ENCODE measurements at regions not wholly inside any gene's neighbourhood (a gene's known extent, or its start where the extent isn't known, plus 50 kb on each side); places are given as distances from the start of the nearest gene placed in this dataset.

- Mint-ChIP-seq H3K4me1 (no peaks in the 10 kb centered on the region), H3K4me3 (no peak overlapping the region), H3K27me3 (peaks cover 37% of the 10 kb centered on the region), H3K27ac (no peak overlapping the region), H3K9me3 (ENCODE audit: insufficient read depth) (no peaks in the 10 kb centered on the region)
- Histone ChIP-seq H4K20me1 (ENCODE audit: control insufficient read depth, insufficient read depth, low read length, poor library complexity, severe bottlenecking) (no peaks in the 10 kb centered on the region), H3K4me2 (replicated peaks; ENCODE audit: low read depth, low read length, poor library complexity, severe bottlenecking) (no peak overlapping the region), H3K36me3 (replicated peaks in 1 of 2; ENCODE audit: control extremely low read depth in 1 of 2, control insufficient read depth in 1 of 2, extremely low read depth in 1 of 2, insufficient read depth in 2 of 2, low read length in 1 of 2) (no peaks in the 10 kb centered on the region), H3K4me3 (ENCODE audit: control extremely low read depth in 1 of 5, extremely low read depth in 1 of 5, insufficient read depth in 1 of 5, low read depth in 2 of 5, low read length in 4 of 5) (no peak overlapping the region), H3K4me1 (ENCODE audit: control insufficient read depth in 2 of 2, insufficient read depth in 2 of 2, low read length in 2 of 2) (no peaks in the 10 kb centered on the region), H2AFZ (ENCODE audit: insufficient read depth, low read depth, low read length, poor library complexity, severe bottlenecking) (no peak overlapping the region), H3K9ac (ENCODE audit: low read length) (no peak overlapping the region), H3K9me3 (ENCODE audit: control extremely low read depth in 1 of 3, control insufficient read depth in 2 of 3, insufficient read depth in 1 of 3, low read length in 2 of 3) (peaks cover 0 to 3% (median 0%) of the 10 kb centered on the region in 3 donors), H3K79me2 (ENCODE audit: control insufficient read depth, insufficient read depth, low read length) (no peaks in the 10 kb centered on the region), H3K27ac (ENCODE audit: low read length in 2 of 2) (no peak overlapping the region), H3K27me3 (replicated peaks in 1 of 4; ENCODE audit: control extremely low read depth in 1 of 4, control insufficient read depth in 3 of 4, insufficient read depth in 4 of 4, low read length in 3 of 4) (peaks cover 0 to 6% (median 0%) of the 10 kb centered on the region in 4 experiments)
- TF ChIP-seq CTCF (IDR thresholded peaks at IDR 0.05) (no peak), EZH2 (IDR thresholded peaks at IDR 0.05; ENCODE audit: borderline replicate concordance, insufficient read depth, low read depth, low read length, poor library complexity, severe bottlenecking) (no peak)
- ChIA-PET POLR2A (no interaction called here), CTCF (interaction anchor here (1.1 kb wide), 1 partner anchor 56 kb away, joined by 3 read pairs; no protein-coding TSS in a partner anchor)
- WGBS (ENCODE audit: insufficient coverage) = 85% methylated on average over 2 of the region's 6 CpGs
- intact Hi-C loops (cut with micrococcal nuclease) = no loop called here
- no peak for ATAC-seq (ENCODE audit: low read depth)
- DNase-seq = no peak
Measured at GRCh38 chr15:62288361-62289017, 123.4 kb upstream of the C2CD4B start.

GRCh38 chr15:62291262-62291661 lies 126.2 kb upstream of the C2CD4B start:
- Mint-ChIP-seq H3K27ac (no peak overlapping the region), H3K27me3 (peaks cover 48% of the 10 kb centered on the region), H3K4me1 (no peaks in the 10 kb centered on the region), H3K4me3 (no peak overlapping the region), H3K9me3 (ENCODE audit: insufficient read depth) (no peaks in the 10 kb centered on the region)
- H3K27me3 ChIP-seq (replicated peaks in 1 of 4; ENCODE audit: control extremely low read depth in 1 of 4, control insufficient read depth in 3 of 4, insufficient read depth in 4 of 4, low read length in 3 of 4) = peaks cover 0 to 6% (median 0%) of the 10 kb centered on the region in 4 experiments
- intact Hi-C loops (cut with micrococcal nuclease) = no loop called here
- H2AFZ ChIP-seq (ENCODE audit: insufficient read depth, low read depth, low read length, poor library complexity, severe bottlenecking) = no peak overlapping the region
- H3K36me3 ChIP-seq (replicated peaks in 1 of 2; ENCODE audit: control extremely low read depth in 1 of 2, control insufficient read depth in 1 of 2, extremely low read depth in 1 of 2, insufficient read depth in 2 of 2, low read length in 1 of 2) = no peaks in the 10 kb centered on the region
- ChIA-PET POLR2A (no interaction called here), CTCF (no interaction called here)
- no peak overlapping the region for H3K27ac ChIP-seq (ENCODE audit: low read length in 2 of 2)
- 90% methylated on average over 2 of the region's 2 CpGs for WGBS (ENCODE audit: insufficient coverage)
- TF ChIP-seq CTCF (IDR thresholded peaks at IDR 0.05) (no peak), EZH2 (IDR thresholded peaks at IDR 0.05; ENCODE audit: borderline replicate concordance, insufficient read depth, low read depth, low read length, poor library complexity, severe bottlenecking) (no peak)
- DNase-seq (no peak), ATAC-seq (ENCODE audit: low read depth) (no peak)
- no peaks in the 10 kb centered on the region for H3K79me2 ChIP-seq (ENCODE audit: control insufficient read depth, insufficient read depth, low read length)
- no peak overlapping the region for H3K9ac ChIP-seq (ENCODE audit: low read length)
- H3K9me3 ChIP-seq (ENCODE audit: control extremely low read depth in 1 of 3, control insufficient read depth in 2 of 3, insufficient read depth in 1 of 3, low read length in 2 of 3) = peaks cover 0 to 3% (median 0%) of the 10 kb centered on the region in 3 donors
- no peak overlapping the region for H3K4me2 ChIP-seq (replicated peaks; ENCODE audit: low read depth, low read length, poor library complexity, severe bottlenecking)
- no peaks in the 10 kb centered on the region for H4K20me1 ChIP-seq (ENCODE audit: control insufficient read depth, insufficient read depth, low read length, poor library complexity, severe bottlenecking)
- no peaks in the 10 kb centered on the region for H3K4me1 ChIP-seq (ENCODE audit: control insufficient read depth in 2 of 2, insufficient read depth in 2 of 2, low read length in 2 of 2)
- no peak overlapping the region for H3K4me3 ChIP-seq (ENCODE audit: control extremely low read depth in 1 of 5, extremely low read depth in 1 of 5, insufficient read depth in 1 of 5, low read depth in 2 of 5, low read length in 4 of 5)

Measured in B cell (primary cell).